Amygdala (tissue), 56 donors: ENCODE measurements at regions not wholly inside any gene's neighbourhood (a gene's known extent, or its start where the extent isn't known, plus 50 kb on each side); places are given as distances from the start of the nearest gene placed in this dataset.

Experiments
- DNase-seq, 56 donors: peaks; one replicate each; lab custom pipeline; 2025; lab: John Stamatoyannopoulos, UW

DNA sequence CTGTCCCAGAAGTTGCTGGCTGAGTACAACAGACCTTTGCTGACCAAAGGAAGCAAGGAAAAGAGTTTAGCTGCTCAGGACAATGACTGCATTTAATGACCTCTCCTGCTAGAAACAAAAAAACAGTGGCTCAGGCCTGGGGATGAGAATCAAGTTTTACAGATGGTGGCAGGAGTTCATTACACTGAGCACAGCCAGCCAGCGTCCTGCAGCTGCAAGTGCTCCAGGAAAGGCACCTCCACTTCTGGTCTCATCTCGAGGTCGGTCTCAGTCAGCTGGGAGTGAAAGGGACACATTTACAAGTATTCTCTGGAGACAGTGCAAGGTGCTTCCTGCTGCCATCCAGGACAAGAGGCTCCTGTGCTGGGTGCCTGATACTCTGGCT is 362.7 kb downstream of the THBS2 start:
- no peak for DNase-seq

DNA sequence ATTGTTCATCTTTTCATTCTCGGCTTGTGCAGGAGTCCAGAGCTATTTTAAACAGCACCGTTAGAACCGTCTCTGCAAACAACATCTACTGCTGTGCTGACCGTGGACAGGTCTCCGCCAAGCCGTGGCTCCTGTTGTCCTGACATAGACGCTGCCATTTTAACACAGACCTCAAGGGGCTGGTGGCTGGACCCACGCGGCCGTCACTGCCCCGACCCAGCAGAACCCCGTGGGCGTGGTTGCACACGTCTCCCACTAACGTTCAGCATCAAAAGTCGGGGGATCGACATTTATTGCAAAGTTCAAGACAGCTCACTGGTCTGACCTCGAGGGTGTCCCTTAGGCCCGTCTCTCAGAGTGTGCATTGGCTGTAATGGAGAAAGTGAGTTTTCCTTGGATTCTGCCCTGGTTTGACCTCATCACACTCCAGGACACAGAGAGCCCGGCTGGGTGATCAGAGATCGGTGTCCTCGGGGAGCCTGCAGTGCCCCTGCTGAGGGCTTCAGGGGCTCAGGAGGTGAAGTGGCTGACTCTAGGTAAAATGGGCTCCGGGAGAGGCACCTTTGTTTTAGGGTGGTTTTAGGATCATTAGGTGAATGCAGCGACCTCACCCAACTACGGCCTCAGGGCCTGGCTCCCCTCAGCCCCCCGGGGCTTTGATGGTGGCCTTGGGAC is 363.2 kb downstream of the THBS2 start:
- no peak for DNase-seq

- DNase-seq = no peak
Measured at GRCh38 chr6:168888786-168889345, 364.8 kb downstream of the THBS2 start.

GRCh38 chr6:168888102-168888501 is 365.5 kb downstream of the THBS2 start:
- DNase-seq = no peak

DNA sequence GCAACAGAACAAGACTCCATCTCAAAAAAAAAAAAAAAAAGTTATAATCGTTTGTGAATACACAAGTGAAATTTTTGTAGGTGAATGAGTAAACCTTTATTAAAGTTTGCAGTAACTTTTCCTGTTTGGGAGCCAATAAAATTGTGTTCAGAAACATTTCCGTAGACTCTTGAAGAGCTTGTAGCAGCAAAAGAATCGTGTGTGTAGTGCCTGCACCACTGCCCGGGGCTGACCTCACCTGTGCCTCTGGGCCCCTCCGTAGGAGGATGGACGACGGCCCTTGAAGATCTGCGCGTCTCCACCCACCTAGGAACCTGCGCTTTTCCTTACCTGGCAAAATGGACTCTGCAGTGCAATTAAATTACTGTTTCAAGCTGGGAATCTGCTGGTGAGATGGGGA is 366.0 kb downstream of the THBS2 start:
- no peak for DNase-seq

- no peak for DNase-seq
Measured at GRCh38 chr6:168886964-168887363, 366.7 kb downstream of the THBS2 start.

DNA sequence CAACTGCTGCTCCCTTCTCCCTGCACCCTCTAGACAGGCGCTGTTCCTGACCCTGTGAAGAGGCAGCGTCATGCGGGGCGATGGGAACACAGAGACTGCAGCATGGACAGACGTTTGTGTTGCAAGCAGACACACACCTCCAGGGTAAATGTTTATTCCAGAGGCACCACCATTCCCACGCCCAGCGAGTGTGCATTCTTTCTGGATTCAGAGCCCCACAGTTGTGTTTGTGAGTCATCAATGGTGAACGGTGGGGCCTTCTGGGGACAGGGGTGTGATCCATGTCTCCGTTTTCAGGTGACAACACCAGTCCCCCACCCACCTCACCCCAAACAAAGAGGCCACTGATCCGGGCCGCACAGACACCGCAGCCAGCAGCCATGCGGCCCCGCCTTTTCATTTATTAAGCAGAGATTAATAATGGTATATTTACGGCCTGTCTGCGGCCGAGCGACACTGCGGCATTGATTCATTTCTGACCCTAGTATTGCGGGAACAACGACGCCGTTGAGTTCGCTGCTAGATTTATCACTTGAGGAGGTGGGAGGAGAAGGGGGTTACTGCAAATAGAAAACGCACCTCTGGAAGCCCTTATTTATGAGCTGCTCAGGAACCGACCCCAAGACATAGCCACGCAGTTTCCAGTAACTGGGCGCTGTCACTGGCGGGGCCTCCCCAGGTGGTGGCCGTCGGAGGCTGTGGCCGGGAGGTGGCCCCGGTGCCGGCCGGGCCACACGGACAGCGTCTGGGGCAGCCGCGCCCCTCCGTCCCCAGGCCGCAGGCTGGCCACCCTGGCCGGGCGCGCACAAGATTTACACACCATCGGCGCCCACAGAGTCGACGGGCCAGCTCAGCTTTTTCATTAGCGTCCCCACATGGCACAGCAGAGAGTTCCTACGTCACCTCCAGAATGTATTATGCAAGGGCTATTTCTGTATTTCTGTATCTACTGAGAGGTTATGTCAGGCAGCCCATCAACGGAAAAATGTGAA is 367.6 kb downstream of the THBS2 start:
- DNase-seq = no peak

DNA sequence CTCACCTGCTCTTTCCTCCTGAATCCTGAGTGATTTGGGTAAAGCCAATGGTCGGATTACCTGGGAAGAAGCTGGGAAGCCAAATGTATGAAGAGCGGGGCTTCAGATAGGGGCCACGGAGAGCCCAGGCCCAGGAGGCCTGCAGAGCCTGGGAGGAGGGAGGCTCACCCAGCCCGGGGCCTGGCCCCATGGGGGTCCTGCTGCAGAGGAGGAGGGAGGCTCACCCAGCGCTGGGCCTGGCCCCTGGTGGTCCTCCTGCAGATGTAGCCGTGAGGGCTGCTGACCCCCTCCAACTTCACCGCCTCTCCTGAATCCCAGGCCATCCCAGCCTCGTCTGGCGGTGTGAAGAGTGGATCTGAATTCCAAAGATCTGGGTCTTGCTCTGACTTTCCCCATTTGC is 368.4 kb downstream of the THBS2 start:
- DNase-seq = no peak

DNA sequence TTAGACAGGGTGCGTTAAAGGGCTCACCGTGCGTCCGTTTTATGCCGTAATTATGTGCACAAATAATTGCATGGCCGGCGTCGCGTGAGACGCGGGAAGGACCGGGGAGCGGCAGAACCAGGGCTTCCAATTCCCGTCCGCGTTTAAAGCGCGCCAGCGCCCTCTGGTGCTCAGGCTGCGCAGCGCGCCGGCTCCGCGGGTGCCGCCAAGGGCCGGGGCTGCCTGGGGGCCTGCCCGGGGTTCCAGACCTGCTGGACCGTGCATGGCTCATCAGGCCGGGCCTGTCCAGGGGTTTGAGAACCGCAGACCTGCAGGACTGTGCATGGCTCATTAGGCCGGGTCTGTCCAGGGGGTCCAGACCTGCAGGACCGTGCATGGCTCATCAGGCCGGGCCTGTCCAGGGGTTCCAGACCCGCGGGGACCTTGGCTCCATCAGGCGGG is 369.0 kb downstream of the THBS2 start:
- DNase-seq = peak in 43 of 56 donors; percentile 11 to 79 (median 43)

DNA sequence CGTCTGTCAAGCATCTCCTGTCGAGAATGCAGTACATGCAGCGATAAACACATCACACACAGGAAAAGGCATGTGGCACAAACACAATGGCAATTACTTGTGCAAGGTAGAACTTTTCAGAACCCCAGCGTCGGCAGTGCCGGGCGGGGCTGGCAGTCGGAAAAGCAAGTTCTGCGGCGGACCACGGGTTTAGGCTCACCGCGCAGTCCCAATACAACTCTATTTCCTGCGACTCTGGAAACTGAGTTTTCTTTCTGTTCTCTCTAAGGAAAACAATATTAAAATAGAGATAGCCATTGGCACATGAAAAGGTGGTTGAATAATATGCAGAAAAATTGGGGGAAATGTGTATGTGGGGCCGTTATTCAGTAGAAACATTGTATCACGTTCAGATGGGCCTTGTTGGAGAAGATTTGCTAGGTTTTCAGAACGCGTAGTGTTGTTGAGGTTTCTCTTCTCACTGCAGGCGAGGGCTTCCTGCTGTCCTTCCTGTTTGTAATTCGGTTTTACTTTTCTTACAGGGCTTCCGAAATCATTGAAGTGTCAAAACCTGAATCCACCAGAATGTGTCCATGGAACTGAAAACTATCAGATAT is 369.5 kb downstream of the THBS2 start:
- no peak for DNase-seq

GRCh38 chr6:168883410-168884049 is 370.1 kb downstream of the THBS2 start:
- DNase-seq = no peak

GRCh38 chr6:168880271-168880670 is 373.4 kb downstream of the THBS2 start:
- DNase-seq = no peak

DNA sequence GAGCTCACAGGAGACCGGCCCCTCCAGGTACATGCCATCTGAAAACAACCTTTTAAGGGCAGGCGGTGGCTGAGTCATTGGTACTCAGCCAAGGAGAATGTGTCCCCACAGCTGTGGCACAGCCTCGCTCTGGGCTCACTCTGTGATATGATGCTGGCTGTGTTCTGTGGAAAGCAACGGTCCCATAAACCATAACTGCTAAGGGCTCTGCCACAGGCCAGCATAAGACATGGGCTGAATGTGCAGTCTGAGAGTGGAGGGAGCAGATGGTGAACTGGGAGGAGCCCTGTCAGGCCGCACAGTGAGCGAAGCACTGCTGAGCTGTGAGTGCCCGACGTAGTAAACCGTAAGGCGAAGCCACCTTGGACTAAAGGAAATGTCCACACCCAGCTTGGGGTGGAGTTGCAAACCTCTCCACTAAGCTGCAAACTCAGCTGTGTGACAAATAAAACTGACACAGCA is 375.8 kb downstream of the THBS2 start:
- DNase-seq = peak in 5 of 56 donors; percentile 7 to 29 (median 20)

DNA sequence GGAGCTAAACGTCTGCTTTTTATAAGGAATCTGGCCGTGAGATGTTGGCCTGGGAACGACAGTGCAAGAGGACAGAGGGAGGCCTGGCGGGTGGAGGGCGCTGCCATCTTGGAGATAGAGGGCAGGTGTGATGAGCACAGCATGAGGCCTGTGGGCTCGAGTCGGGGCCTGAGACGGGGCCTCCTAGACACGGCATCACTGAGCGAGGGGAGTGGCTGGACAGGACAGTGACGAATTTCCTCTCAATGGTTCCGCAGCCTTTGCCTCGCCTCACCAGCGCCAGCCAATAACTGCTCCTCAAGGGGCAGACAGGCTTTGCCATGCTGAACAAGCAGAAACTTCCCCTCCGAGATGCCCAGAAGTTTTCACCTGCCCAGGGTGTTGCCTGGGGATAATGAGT is 376.7 kb downstream of the THBS2 start:
- no peak for DNase-seq

DNA sequence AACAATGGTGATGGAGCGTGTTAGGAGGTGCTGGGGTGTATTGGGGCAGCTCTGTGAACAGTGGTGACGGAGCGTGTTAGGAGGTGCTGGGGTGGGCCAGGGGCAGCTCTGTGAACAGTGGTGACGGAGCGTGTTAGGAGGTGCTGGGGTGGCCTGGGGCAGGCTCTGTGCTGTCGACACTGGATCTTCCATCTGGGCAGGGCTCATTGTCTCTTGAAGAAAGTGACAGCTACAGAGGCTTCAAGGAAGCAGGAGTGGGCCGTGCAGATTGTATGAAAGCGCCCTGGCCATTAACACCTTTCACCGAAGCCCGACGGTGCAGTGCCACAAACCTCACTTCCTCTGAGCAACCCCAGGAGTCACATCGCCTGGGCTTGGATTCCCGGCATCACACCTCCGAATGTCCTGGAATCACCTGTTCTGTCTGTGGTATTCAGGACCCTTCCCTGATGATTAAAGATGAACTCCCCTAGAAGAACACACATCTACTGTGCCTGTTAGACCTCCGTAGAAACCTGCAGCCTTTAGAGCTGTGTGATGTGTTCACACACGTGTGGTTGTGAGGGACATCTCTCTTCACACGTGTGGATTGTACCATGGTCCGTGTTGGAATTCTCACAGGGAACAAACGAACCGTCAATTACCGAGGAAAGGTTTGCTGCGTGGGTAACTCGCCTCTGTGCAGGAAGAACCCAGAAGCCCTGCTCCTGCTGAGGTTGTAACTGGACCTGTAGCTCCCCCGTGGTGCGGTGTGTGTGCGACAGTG is 377.7 kb downstream of the THBS2 start:
- DNase-seq = no peak

GRCh38 chr6:168874637-168875036 is 379.0 kb downstream of the THBS2 start:
- DNase-seq = no peak

DNA sequence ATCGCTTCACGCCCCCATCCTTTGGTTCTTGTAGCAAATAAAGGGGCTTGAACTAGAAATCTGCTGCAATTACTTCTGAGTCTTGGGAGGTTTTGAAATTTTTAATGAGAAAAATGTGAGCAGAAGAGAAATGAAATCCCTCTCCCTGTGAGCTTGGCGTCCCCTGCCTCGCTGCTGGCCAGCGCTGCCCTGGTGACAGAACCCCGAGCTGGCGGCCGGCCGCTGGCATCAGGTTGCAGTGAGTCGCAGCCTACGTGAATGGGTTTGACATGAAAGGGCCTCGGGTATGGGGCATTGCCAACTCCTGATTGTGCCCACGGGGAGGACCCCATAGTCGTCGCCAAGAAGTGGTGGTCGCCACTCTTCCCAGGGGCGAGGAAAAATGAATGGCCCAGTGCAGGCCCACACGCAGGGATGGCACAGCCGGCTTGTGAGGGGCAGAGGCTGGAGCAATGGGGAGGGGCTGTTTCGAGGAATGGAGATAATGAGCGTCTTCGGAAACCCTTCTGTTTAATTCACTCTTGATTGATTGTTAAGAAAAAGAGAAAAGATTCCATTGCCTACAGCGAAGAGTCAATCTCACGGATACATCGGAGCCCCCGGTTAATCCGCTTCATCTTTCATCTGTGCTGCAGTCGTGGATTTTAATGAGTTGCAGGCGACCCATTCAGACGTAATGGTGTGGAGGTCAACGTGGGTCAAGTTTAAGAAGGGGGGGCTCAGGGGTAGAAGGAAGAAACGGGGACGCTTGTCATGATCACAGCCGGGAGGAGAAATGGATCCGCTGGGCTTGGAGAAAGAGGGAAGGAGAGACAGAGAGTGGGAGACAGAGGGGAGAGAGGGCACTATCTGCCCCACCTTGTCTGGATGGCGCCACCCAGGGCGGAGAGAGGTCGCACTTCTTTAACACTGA is 380.1 kb downstream of the THBS2 start:
- DNase-seq = no peak

DNA sequence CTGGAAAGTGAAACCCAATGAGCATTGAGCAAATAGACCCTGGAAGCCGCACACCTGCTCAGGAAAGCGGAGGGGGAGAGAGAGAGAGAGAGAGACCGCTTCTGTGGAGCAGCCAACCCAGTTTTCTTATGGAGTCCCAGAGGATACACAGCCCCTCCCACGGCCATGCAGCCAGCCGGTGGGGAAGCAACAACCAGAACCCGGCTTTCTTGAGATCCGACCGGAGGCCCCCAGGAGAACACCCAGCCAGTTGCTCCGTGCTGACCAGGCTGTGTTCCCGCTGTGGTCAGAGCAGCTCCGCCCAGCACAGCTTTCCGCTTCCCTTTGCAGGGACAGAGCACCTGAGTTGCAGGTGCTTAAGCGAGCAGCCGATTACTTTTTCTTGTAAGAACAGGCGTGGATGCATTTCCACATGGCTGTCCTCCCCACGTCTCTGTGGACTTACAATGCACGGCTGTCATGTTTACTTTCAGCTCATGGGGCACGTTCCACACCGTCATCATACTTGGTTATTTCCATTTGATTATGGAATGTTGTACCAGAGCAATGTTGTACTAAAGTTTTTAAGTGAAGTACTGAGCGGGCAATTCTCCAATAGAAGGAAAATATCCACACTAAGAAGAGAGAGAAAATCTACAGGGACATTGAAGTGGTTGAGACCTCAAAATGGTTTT is 381.9 kb downstream of the THBS2 start:
- no peak for DNase-seq
